H1 (cell line): ENCODE measurements at regions not wholly inside any gene's neighbourhood (a gene's known extent, or its start where the extent isn't known, plus 50 kb on each side); places are given as distances from the start of the nearest gene placed in this dataset.

Experiments used
- CTCF ChIA-PET: fragments of 300-600 bp; sonication (Branson Sonifier 250); formaldehyde crosslinking; loops from one replicate; lab custom pipeline; 2021; ENCODE audit not compliant: partially characterized antibody; lab: Charles Lee
- POLR2A ChIA-PET: fragments of 300-600 bp; sonication (Branson Sonifier 250); formaldehyde crosslinking; loops from one replicate; lab custom pipeline; 2021; ENCODE audit warnings: inconsistent platforms; ENCODE audit not compliant: partially characterized antibody; lab: Charles Lee
- DNase-seq, 2 experiments: peaks; one replicate each; pipeline versions ENCODE4 v3.0.0 to v3.0.0-alpha.2; 2010 to 2022; ENCODE audit warnings: low spot score in 2 of 2, low read depth in 1 of 2, mixed read lengths in 1 of 2
- FAIRE-seq: peaks from 2 replicates; lab custom pipeline; 2011; peaks lifted over from hg19 to GRCh38; lab: Jason Lieb, UNC
- H2AFZ ChIP-seq: 2 replicates; pipeline ENCODE4 v1.8.1; 2012; ENCODE audit warnings: low read length, inconsistent platforms
- H2AK5ac ChIP-seq: 2 replicates; pipeline ENCODE4 v1.6.1; 2013; ENCODE audit warnings: low read depth, low read length
- H2BK120ac ChIP-seq: replicated peaks from 2 replicates; pipeline ENCODE3; 2013; ENCODE audit warnings: low read depth, low read length, inconsistent platforms
- H2BK12ac ChIP-seq: 2 replicates; pipeline ENCODE4 v1.6.1; 2013; ENCODE audit warnings: low read depth, low read length
- H2BK15ac ChIP-seq: 2 replicates; pipeline ENCODE4 v1.6.1; 2013; ENCODE audit warnings: low read length
- H2BK20ac ChIP-seq: 2 replicates; pipeline ENCODE4 v1.6.1; 2013; ENCODE audit warnings: low read length
- H2BK5ac ChIP-seq: 2 replicates; pipeline ENCODE4 v1.6.1; 2013; ENCODE audit warnings: low read depth, low read length
- H3K14ac ChIP-seq: 2 replicates; pipeline ENCODE4 v1.6.1; 2013; ENCODE audit warnings: inconsistent platforms; ENCODE audit not compliant: insufficient read length
- H3K18ac ChIP-seq: 2 replicates; pipeline ENCODE4 v1.6.1; 2013; ENCODE audit warnings: low read length; ENCODE audit errors: extremely low read depth
- H3K23ac ChIP-seq: 2 replicates; pipeline ENCODE4 v1.6.1; 2013; ENCODE audit warnings: inconsistent platforms; ENCODE audit not compliant: insufficient read length
- H3K23me2 ChIP-seq: 2 replicates; pipeline ENCODE4 v1.6.1; 2013; ENCODE audit warnings: low read depth, low read length
- H3K27ac ChIP-seq: 2 replicates; pipeline ENCODE4 v1.6.1; 2011; ENCODE audit warnings: low read depth, low read length, inconsistent platforms
- H3K27me3 ChIP-seq, 4 experiments: replicated peaks in 1 of 4; 1 replicate in 1 of 4; 2 replicates in 3 of 4; pipeline versions ENCODE4 v1.6.1 to v1.8.1; 2011 to 2013; ENCODE audit warnings: low read length in 3 of 4, mild to moderate bottlenecking in 3 of 4, inconsistent platforms in 2 of 4, mixed read lengths in 2 of 4, moderate library complexity in 1 of 4; ENCODE audit not compliant: control insufficient read depth in 3 of 4, insufficient read depth in 3 of 4; ENCODE audit errors: extremely low read depth in 1 of 4
- H3K36me3 ChIP-seq, 4 experiments: 2 replicates each; pipeline versions ENCODE4 v1.6.1 to v1.8.1; 2011 to 2013; ENCODE audit warnings: mild to moderate bottlenecking in 4 of 4, low read length in 3 of 4, moderate library complexity in 2 of 4, control low read depth in 1 of 4, inconsistent platforms in 1 of 4; ENCODE audit not compliant: insufficient read depth in 4 of 4, control insufficient read depth in 2 of 4
- H3K4ac ChIP-seq: replicated peaks from 2 replicates; pipeline ENCODE3; 2013; ENCODE audit warnings: low read length, low read depth, mixed read lengths, inconsistent platforms; ENCODE audit not compliant: insufficient read length
- H3K4me1 ChIP-seq, 4 experiments: replicated peaks in 1 of 4; 1 replicate in 1 of 4; 2 replicates in 3 of 4; pipeline versions ENCODE4 v1.6.1 to v1.8.1; 2011 to 2013; ENCODE audit warnings: low read length in 3 of 4, inconsistent platforms in 2 of 4, mixed read lengths in 1 of 4; ENCODE audit not compliant: insufficient read depth in 4 of 4, control insufficient read depth in 3 of 4
- H3K4me2 ChIP-seq, 2 experiments: 2 replicates each; pipeline versions ENCODE4 v1.6.1 to v1.8.1; 2011 to 2013; ENCODE audit warnings: low read depth in 2 of 2, low read length in 2 of 2, control low read depth in 1 of 2, inconsistent platforms in 1 of 2, mild to moderate bottlenecking in 1 of 2; ENCODE audit not compliant: insufficient read depth in 1 of 2
- H3K4me3 ChIP-seq, 4 experiments: fragments of 200-600, 300-600 bp in 1 of 4; sonication (generic), shearing (Covaris generic), sonication (Bioruptor Twin) in 1 of 4; 2 replicates each; pipeline versions ENCODE4 v1.5.1 to v1.8.1; 2011 to 2016; ENCODE audit warnings: low read length in 4 of 4, low read depth in 3 of 4, control low read depth in 2 of 4, inconsistent platforms in 2 of 4, mild to moderate bottlenecking in 2 of 4, mixed read lengths in 1 of 4, moderate library complexity in 1 of 4; ENCODE audit not compliant: insufficient read depth in 2 of 4; ENCODE audit errors: extremely low read depth in 1 of 4
- H3K56ac ChIP-seq: replicated peaks from 2 replicates; pipeline ENCODE3; 2013; ENCODE audit warnings: low read depth, mild to moderate bottlenecking, mixed read lengths, low read length, inconsistent platforms; ENCODE audit not compliant: insufficient read length
- H3K79me1 ChIP-seq: 2 replicates; pipeline ENCODE4 v1.6.1; 2013; ENCODE audit warnings: low read depth, low read length, control low read depth
- H3K79me2 ChIP-seq, 2 experiments: 2 replicates each; pipeline versions ENCODE4 v1.6.1 to v1.8.1; 2012 to 2013; ENCODE audit warnings: low read length in 2 of 2, mild to moderate bottlenecking in 2 of 2, inconsistent platforms in 1 of 2; ENCODE audit not compliant: insufficient read depth in 2 of 2, control insufficient read depth in 1 of 2
- H3K9ac ChIP-seq, 4 experiments: replicated peaks in 1 of 4; 1 replicate in 1 of 4; 2 replicates in 3 of 4; pipeline versions ENCODE4 v1.6.1 to v1.8.1; 2011 to 2013; ENCODE audit warnings: low read depth in 3 of 4, low read length in 3 of 4, control low read depth in 2 of 4, mild to moderate bottlenecking in 2 of 4, moderate library complexity in 2 of 4, inconsistent platforms in 1 of 4; ENCODE audit errors: extremely low read depth in 1 of 4
- H3K9me3 ChIP-seq, 2 experiments: 2 replicates each; pipeline versions ENCODE4 v1.6.1 to v1.8.1; 2012 to 2013; ENCODE audit warnings: mild to moderate bottlenecking in 2 of 2, moderate library complexity in 2 of 2, control low read depth in 1 of 2, inconsistent platforms in 1 of 2, low read depth in 1 of 2, low read length in 1 of 2, mixed read lengths in 1 of 2; ENCODE audit not compliant: insufficient read depth in 2 of 2
- H4K20me1 ChIP-seq, 2 experiments: replicated peaks in 1 of 2; 2 replicates each; pipeline versions ENCODE3 to v1.8.1; 2011 to 2013; ENCODE audit warnings: inconsistent platforms in 2 of 2, low read length in 2 of 2, mild to moderate bottlenecking in 1 of 2; ENCODE audit not compliant: insufficient read depth in 2 of 2, control insufficient read depth in 1 of 2
- H4K5ac ChIP-seq: 2 replicates; pipeline ENCODE4 v1.6.1; 2013; ENCODE audit warnings: low read length, low read depth, mixed read lengths, inconsistent platforms; ENCODE audit not compliant: insufficient read length
- H4K8ac ChIP-seq: 2 replicates; pipeline ENCODE4 v1.8.0; 2013; ENCODE audit warnings: mild to moderate bottlenecking, moderate library complexity, low read length, inconsistent platforms; ENCODE audit not compliant: insufficient read depth; ENCODE audit errors: extremely low read depth
- H4K91ac ChIP-seq: replicated peaks from 2 replicates; pipeline ENCODE3; 2013; ENCODE audit warnings: low read length, mixed read lengths, inconsistent platforms; ENCODE audit not compliant: insufficient read length
- BRCA1 ChIP-seq: IDR thresholded peaks from 2 replicates; pipeline ENCODE4 v1.6.1; 2012; ENCODE audit warnings: low read depth, low read length, improper control_type of control experiment
- CHD1 ChIP-seq: IDR thresholded peaks from 2 replicates; pipeline ENCODE4 v1.6.1; 2012; ENCODE audit warnings: low read depth, low read length, improper control_type of control experiment
- POLR2AphosphoS5 ChIP-seq: IDR thresholded peaks from 2 replicates; pipeline ENCODE4 v1.6.1; 2011; ENCODE audit warnings: low read depth, low read length
- POU5F1 ChIP-seq: IDR thresholded peaks from 2 replicates; pipeline ENCODE4 v1.6.1; 2011; ENCODE audit warnings: low read depth, mild to moderate bottlenecking, low read length, moderate library complexity
- SAP30 ChIP-seq: fragments of 300-600 bp; sonication (generic); IDR thresholded peaks from 2 replicates; pipeline ENCODE4 v1.7.1; 2012; ENCODE audit warnings: low read length, moderate library complexity, mild to moderate bottlenecking, inconsistent platforms; ENCODE audit not compliant: insufficient read depth, insufficient replicate concordance
- SIN3A ChIP-seq, 2 experiments: IDR thresholded peaks in 1 of 2; conservative IDR thresholded peaks in 1 of 2; 2 replicates each; pipeline ENCODE4 v1.6.1; 2011 to 2012; ENCODE audit warnings: low read length in 2 of 2, improper control_type of control experiment in 1 of 2, low read depth in 1 of 2, mild to moderate bottlenecking in 1 of 2
- SP1 ChIP-seq: IDR thresholded peaks from 2 replicates; pipeline ENCODE4 v1.6.1; 2011; ENCODE audit warnings: low read depth, low read length
- SRF ChIP-seq: IDR thresholded peaks from 2 replicates; pipeline ENCODE4 v1.6.1; 2011; ENCODE audit warnings: mild to moderate bottlenecking, low read depth, low read length, moderate library complexity
- WGBS, 2 experiments: shearing (Covaris generic) in 1 of 2; methylation state at CpG; one replicate each; pipeline versions ENCODE4 v1.1.6 to v1.1.7; 2013 to 2015; ENCODE audit warnings: low lambda C conversion rate in 2 of 2, mixed read lengths in 2 of 2, inconsistent platforms in 1 of 2, low coverage in 1 of 2, missing lambda C conversion rate in 1 of 2; ENCODE audit not compliant: insufficient replicate concordance in 2 of 2, insufficient coverage in 1 of 2, insufficient read length in 1 of 2; ENCODE audit errors: extremely low coverage in 1 of 2, missing lambda C conversion rate in 1 of 2; 5-methylcytosine and 5-hydroxymethylcytosine counted together

DNA sequence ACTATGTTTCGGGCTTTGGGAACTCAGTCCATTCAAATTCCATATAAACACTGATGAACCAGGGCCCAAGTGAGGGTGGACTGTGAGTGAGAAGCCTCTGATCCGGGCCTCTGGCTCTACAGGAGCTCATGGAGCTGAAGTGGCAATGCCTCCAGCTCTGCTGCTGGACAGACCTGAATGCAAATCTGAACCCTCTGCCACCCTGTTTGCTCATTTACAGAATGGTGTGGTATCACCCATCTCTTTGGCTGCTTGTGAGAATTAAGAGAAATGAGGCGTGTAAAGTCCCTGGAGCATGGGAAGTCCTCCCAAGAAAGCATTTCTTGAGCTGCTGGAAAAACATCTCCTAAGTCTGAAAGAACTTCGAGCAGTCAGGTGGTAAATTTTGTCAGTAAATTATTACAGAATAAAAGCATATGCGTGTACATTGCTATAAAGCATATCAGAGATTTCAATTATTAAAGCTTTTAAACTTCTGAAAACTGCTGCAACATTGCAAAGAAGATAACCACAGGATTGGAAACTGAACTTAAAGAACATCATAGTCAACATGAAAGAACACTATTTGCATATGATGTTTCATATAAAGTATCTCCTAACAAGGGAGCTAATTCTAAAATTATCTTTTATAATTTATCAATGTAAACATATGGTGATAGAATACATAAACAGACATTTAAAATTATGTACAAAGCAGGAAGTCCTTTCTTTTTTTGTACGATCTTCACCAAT is 369.0 kb downstream of the UQCRFS1 start:
- H4K5ac ChIP-seq: no peak overlapping the region
- H3K18ac ChIP-seq: no peak overlapping the region
- H3K4me2 ChIP-seq: no peak overlapping the region
- no peak overlapping the region for H2BK12ac ChIP-seq
- H2BK5ac ChIP-seq: no peak overlapping the region
- H4K91ac ChIP-seq: no peak overlapping the region
- H4K8ac ChIP-seq: no peak overlapping the region
- H3K23ac ChIP-seq: no peak overlapping the region
- peaks cover 0 to 2% (median 0%) of the 10 kb centered on the region in 4 experiments; a peak in 2 of 7 replicates for H3K27me3 ChIP-seq
- H3K23me2 ChIP-seq: peaks cover 6% of the 10 kb centered on the region; the same call in 1 of the 2 replicates
- POLR2A ChIA-PET: no interaction called here
- no peak for TF ChIP-seq SP1
- TF ChIP-seq SIN3A (conservative IDR thresholded peaks at IDR 0.05 in 1 of 2, IDR thresholded peaks at IDR 0.05 in 1 of 2; ENCODE audit: low read depth in 1 of 2, low read length in 2 of 2): no peak
- TF ChIP-seq CHD1: no peak
- TF ChIP-seq POU5F1: no peak
- TF ChIP-seq POLR2AphosphoS5: no peak
- no peak for TF ChIP-seq SRF
- TF ChIP-seq BRCA1: no peak
- TF ChIP-seq SAP30: no peak
- no peak overlapping the region for H3K27ac ChIP-seq
- no peak overlapping the region for H2AK5ac ChIP-seq
- H3K4ac ChIP-seq: no peak overlapping the region
- H3K4me3 ChIP-seq: no peak overlapping the region
- H3K79me2 ChIP-seq: no peaks in the 10 kb centered on the region
- 96% methylated on average over 6 of the region's 6 CpGs; no CpG with 5 or more reads in 1 of the 2 experiments for WGBS, 2 experiments
- DNase-seq (no peak), FAIRE-seq (no peak)
- H3K14ac ChIP-seq: no peak overlapping the region
- H4K20me1 ChIP-seq: peaks cover 0 to 3% of the 10 kb centered on the region in 2 experiments
- H3K4me1 ChIP-seq: peaks cover 0 to 15% (median 7%) of the 10 kb centered on the region in 4 experiments; a peak in 6 of 7 replicates
- no peak overlapping the region for H2BK15ac ChIP-seq
- no peak overlapping the region for H3K9ac ChIP-seq
- CTCF ChIA-PET: interaction anchor here (2.1 to 2.6 kb wide), 2 partner anchors 13 to 116 kb away, joined by 4 to 11 read pairs; no protein-coding TSS in a partner anchor
- no peak overlapping the region for H2BK120ac ChIP-seq
- H3K9me3 ChIP-seq: peaks cover 0 to 4% of the 10 kb centered on the region in 2 experiments; a peak in 1 of 4 replicates
- no peak overlapping the region for H2BK20ac ChIP-seq
- H3K36me3 ChIP-seq: no peaks in the 10 kb centered on the region
- H3K79me1 ChIP-seq: no peaks in the 10 kb centered on the region
- H3K56ac ChIP-seq: no peak overlapping the region
- H2AFZ ChIP-seq: no peak overlapping the region
